Choroid plexus epithelial cell (primary cell): ENCODE measurements at regions not wholly inside any gene's neighbourhood (a gene's known extent, or its start where the extent isn't known, plus 50 kb on each side); places are given as distances from the start of the nearest gene placed in this dataset.

ENCODE experiments used
- DNase-seq: peaks from one replicate; pipeline ENCODE4 v3.0.0-alpha.2; 2010; ENCODE audit warnings: low read depth
- H3K4me3 ChIP-seq: 2 replicates; pipeline ENCODE4 v1.5.1; 2011; ENCODE audit warnings: low read depth, mild to moderate bottlenecking, control low read depth, low read length, moderate library complexity
- CTCF ChIP-seq: conservative IDR thresholded peaks from 2 replicates; pipeline ENCODE4 v1.5.1; 2011; ENCODE audit warnings: low read depth, mild to moderate bottlenecking, control low read depth, inconsistent platforms, low read length, moderate library complexity

- no peak for DNase-seq
- no peak overlapping the region for H3K4me3 ChIP-seq
- TF ChIP-seq CTCF = no peak
Measured at GRCh38 chr4:141391771-141392170, 171.1 kb downstream of the ZNF330 start.

GRCh38 chr4:141395246-141395830 lies 174.6 kb downstream of the ZNF330 start:
- peak; percentile 16 for DNase-seq
- no peak for TF ChIP-seq CTCF
- H3K4me3 ChIP-seq = no peak overlapping the region

GRCh38 chr4:141395919-141396318 lies 175.2 kb downstream of the ZNF330 start:
- TF ChIP-seq CTCF = no peak
- no peak overlapping the region for H3K4me3 ChIP-seq
- DNase-seq = no peak

GRCh38 chr4:141402712-141403111 lies 182.0 kb downstream of the ZNF330 start:
- H3K4me3 ChIP-seq = no peak overlapping the region
- no peak for DNase-seq
- no peak for TF ChIP-seq CTCF

GRCh38 chr4:141403782-141404181 lies 183.1 kb downstream of the ZNF330 start:
- H3K4me3 ChIP-seq = no peak overlapping the region
- TF ChIP-seq CTCF = no peak
- DNase-seq = no peak

- TF ChIP-seq CTCF = no peak
- H3K4me3 ChIP-seq = no peak overlapping the region
- DNase-seq = no peak
Measured at GRCh38 chr4:141406237-141406636, 185.5 kb downstream of the ZNF330 start.

- TF ChIP-seq CTCF = no peak
- no peak overlapping the region for H3K4me3 ChIP-seq
- DNase-seq = no peak
Measured at GRCh38 chr4:141409556-141409955, 188.9 kb downstream of the ZNF330 start.
